HL-60 (cell line): ENCODE measurements at regions not wholly inside any gene's neighbourhood (a gene's known extent, or its start where the extent isn't known, plus 50 kb on each side); places are given as distances from the start of the nearest gene placed in this dataset.

Source experiments
- GABPA ChIP-seq: IDR thresholded peaks from 2 replicates; pipeline ENCODE4 v1.6.1; 2012; ENCODE audit warnings: low read depth
- POLR2AphosphoS5 ChIP-seq: IDR thresholded peaks from 2 replicates; pipeline ENCODE4 v1.6.1; 2012; ENCODE audit warnings: low read depth
- SPI1 ChIP-seq: IDR thresholded peaks from 2 replicates; pipeline ENCODE4 v1.6.1; 2012; ENCODE audit warnings: low read depth, mild to moderate bottlenecking, borderline replicate concordance
- TF ChIP-seq, protein P1 (sequence below): IDR thresholded peaks from one replicate; pipeline ENCODE4 v1.5.1; 2011; ENCODE audit warnings: low read length, control low read depth, inconsistent platforms; ENCODE audit not compliant: insufficient read depth
- TF ChIP-seq, protein P2 (sequence below): IDR thresholded peaks from 2 replicates; pipeline ENCODE4 v1.6.1; 2012; ENCODE audit warnings: low read depth; ENCODE audit not compliant: insufficient replicate concordance

DNA sequence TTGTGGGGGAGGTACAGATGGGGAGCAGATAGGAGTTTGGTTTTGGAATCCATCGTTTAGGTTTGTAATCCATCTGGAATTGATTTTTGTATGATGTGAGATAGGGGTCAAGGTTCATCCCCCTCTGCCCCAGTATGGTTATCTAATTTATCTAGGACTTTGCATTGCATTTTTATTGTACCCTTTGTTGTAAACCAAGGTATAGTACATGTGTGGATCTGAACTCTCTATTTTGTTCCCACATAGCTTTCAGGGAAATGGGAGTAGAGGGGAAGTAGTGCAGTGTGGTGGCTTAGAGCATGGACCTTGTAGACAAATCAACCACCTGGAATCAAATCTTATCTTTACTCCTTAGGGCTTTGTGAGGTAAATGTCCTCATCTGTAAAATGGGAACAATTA is 65.7 kb downstream of the RAD54L2 start:
- TF ChIP-seq, protein P1, sequence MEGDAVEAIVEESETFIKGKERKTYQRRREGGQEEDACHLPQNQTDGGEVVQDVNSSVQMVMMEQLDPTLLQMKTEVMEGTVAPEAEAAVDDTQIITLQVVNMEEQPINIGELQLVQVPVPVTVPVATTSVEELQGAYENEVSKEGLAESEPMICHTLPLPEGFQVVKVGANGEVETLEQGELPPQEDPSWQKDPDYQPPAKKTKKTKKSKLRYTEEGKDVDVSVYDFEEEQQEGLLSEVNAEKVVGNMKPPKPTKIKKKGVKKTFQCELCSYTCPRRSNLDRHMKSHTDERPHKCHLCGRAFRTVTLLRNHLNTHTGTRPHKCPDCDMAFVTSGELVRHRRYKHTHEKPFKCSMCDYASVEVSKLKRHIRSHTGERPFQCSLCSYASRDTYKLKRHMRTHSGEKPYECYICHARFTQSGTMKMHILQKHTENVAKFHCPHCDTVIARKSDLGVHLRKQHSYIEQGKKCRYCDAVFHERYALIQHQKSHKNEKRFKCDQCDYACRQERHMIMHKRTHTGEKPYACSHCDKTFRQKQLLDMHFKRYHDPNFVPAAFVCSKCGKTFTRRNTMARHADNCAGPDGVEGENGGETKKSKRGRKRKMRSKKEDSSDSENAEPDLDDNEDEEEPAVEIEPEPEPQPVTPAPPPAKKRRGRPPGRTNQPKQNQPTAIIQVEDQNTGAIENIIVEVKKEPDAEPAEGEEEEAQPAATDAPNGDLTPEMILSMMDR, result no peak
- no peak for TF ChIP-seq POLR2AphosphoS5
- no peak for TF ChIP-seq SPI1
- TF ChIP-seq, protein P2, sequence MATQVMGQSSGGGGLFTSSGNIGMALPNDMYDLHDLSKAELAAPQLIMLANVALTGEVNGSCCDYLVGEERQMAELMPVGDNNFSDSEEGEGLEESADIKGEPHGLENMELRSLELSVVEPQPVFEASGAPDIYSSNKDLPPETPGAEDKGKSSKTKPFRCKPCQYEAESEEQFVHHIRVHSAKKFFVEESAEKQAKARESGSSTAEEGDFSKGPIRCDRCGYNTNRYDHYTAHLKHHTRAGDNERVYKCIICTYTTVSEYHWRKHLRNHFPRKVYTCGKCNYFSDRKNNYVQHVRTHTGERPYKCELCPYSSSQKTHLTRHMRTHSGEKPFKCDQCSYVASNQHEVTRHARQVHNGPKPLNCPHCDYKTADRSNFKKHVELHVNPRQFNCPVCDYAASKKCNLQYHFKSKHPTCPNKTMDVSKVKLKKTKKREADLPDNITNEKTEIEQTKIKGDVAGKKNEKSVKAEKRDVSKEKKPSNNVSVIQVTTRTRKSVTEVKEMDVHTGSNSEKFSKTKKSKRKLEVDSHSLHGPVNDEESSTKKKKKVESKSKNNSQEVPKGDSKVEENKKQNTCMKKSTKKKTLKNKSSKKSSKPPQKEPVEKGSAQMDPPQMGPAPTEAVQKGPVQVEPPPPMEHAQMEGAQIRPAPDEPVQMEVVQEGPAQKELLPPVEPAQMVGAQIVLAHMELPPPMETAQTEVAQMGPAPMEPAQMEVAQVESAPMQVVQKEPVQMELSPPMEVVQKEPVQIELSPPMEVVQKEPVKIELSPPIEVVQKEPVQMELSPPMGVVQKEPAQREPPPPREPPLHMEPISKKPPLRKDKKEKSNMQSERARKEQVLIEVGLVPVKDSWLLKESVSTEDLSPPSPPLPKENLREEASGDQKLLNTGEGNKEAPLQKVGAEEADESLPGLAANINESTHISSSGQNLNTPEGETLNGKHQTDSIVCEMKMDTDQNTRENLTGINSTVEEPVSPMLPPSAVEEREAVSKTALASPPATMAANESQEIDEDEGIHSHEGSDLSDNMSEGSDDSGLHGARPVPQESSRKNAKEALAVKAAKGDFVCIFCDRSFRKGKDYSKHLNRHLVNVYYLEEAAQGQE, result no peak
- TF ChIP-seq GABPA, result no peak
